Endothelial cell of umbilical vein (primary cell): ENCODE measurements at regions not wholly inside any gene's neighbourhood (a gene's known extent, or its start where the extent isn't known, plus 50 kb on each side); places are given as distances from the start of the nearest gene placed in this dataset.

ENCODE experiments used
- BruUV-seq: library from RNA; stranded (reverse); fragments of 400-500 nt; replicated peaks from 2 replicates; lab custom pipeline; 2021; lab: Mats Ljungman, UMichigan
- CTCF ChIA-PET: fragments of 300-600, 350-600 bp; sonication (Branson Sonifier 250); formaldehyde crosslinking; loops from one replicate; lab custom pipeline; 2021; ENCODE audit warnings: antibody characterized with exemption, inconsistent platforms; lab: Charles Lee
- POLR2A ChIA-PET: fragments of 300-600, 350-600 bp; sonication (Branson Sonifier 250); formaldehyde crosslinking; loops from one replicate; lab custom pipeline; 2021; ENCODE audit warnings: antibody characterized with exemption, inconsistent platforms; lab: Charles Lee
- DNase-seq: peaks from one replicate; pipeline ENCODE4 v3.0.0-alpha.2; 2011; ENCODE audit warnings: low read depth, low spot score
- FAIRE-seq: peaks from 2 replicates; lab custom pipeline; 2011; peaks lifted over from hg19 to GRCh38; lab: Jason Lieb, UNC
- H2AFZ ChIP-seq: 2 replicates; pipeline ENCODE4 v1.6.0; 2012; ENCODE audit warnings: low read depth, low read length, control low read depth, inconsistent platforms
- H3K27ac ChIP-seq: 2 replicates; pipeline ENCODE4 v1.5.1; 2011; ENCODE audit warnings: low read depth, mild to moderate bottlenecking, control low read depth, low read length, moderate library complexity; ENCODE audit not compliant: insufficient read depth
- H3K27me3 ChIP-seq, 2 experiments: 2 replicates each; pipeline versions ENCODE4 v1.6.0 to v1.6.1; 2011; ENCODE audit warnings: low read length in 2 of 2, mixed read lengths in 1 of 2; ENCODE audit not compliant: control insufficient read depth in 2 of 2, insufficient read depth in 2 of 2
- H3K36me3 ChIP-seq, 2 experiments: 2 replicates in 1 of 2; 3 replicates in 1 of 2; pipeline ENCODE4 v1.5.1; 2011; ENCODE audit warnings: low read length in 2 of 2, mild to moderate bottlenecking in 1 of 2, moderate library complexity in 1 of 2; ENCODE audit not compliant: control insufficient read depth in 2 of 2, insufficient read depth in 2 of 2; ENCODE audit errors: extremely low read depth in 1 of 2
- H3K4me1 ChIP-seq: 3 replicates; pipeline ENCODE4 v1.5.1; 2011; ENCODE audit warnings: mild to moderate bottlenecking, low read length; ENCODE audit not compliant: control insufficient read depth, insufficient read depth; ENCODE audit errors: extremely low read depth
- H3K4me2 ChIP-seq: 2 replicates; pipeline ENCODE4 v1.6.1; 2011; ENCODE audit warnings: low read length, control low read depth, mixed read lengths; ENCODE audit not compliant: insufficient read depth
- H3K4me3 ChIP-seq, 3 experiments: fragments of 200-600 bp in 1 of 3; sonication (generic), shearing (Covaris generic) in 1 of 3; replicated peaks in 1 of 3; 2 replicates each; pipeline ENCODE4 v1.5.1; 2011 to 2016; ENCODE audit warnings: control low read depth in 3 of 3, low read length in 3 of 3, mild to moderate bottlenecking in 2 of 3, inconsistent platforms in 1 of 3, low read depth in 1 of 3, moderate library complexity in 1 of 3; ENCODE audit not compliant: insufficient read depth in 1 of 3
- H3K79me2 ChIP-seq: 2 replicates; pipeline ENCODE4 v1.6.0; 2012; ENCODE audit warnings: low read length, inconsistent platforms; ENCODE audit not compliant: control insufficient read depth, insufficient read depth
- H3K9ac ChIP-seq: replicated peaks from 2 replicates; pipeline ENCODE3; 2011; ENCODE audit warnings: low read length, control low read depth; ENCODE audit not compliant: insufficient read depth; ENCODE audit errors: extremely low read depth
- H3K9me1 ChIP-seq: replicated peaks from 3 replicates; pipeline ENCODE4 v1.6.0; 2011; ENCODE audit warnings: mild to moderate bottlenecking, low read length; ENCODE audit not compliant: control insufficient read depth, insufficient read depth; ENCODE audit errors: extremely low read depth
- H3K9me3 ChIP-seq: replicated peaks from 2 replicates; pipeline ENCODE4 v1.5.1; 2012; ENCODE audit warnings: low read length, inconsistent platforms; ENCODE audit not compliant: control insufficient read depth, insufficient read depth
- H4K20me1 ChIP-seq: replicated peaks from 2 replicates; pipeline ENCODE3; 2011; ENCODE audit warnings: mild to moderate bottlenecking, low read length; ENCODE audit not compliant: control insufficient read depth, insufficient read depth; ENCODE audit errors: extremely low read depth
- EZH2 ChIP-seq: IDR thresholded peaks from 2 replicates; pipeline ENCODE4 v1.6.1; 2012; ENCODE audit warnings: borderline replicate concordance, low read depth, mild to moderate bottlenecking, moderate library complexity, low read length, inconsistent platforms; ENCODE audit not compliant: severe bottlenecking
- FOS ChIP-seq: IDR thresholded peaks from 2 replicates; pipeline ENCODE4 v1.6.1; 2011; ENCODE audit warnings: mild to moderate bottlenecking, low read length, moderate library complexity, borderline replicate concordance; ENCODE audit not compliant: insufficient read depth
- GATA2 ChIP-seq: IDR thresholded peaks from 2 replicates; pipeline ENCODE4 v1.7.0; 2011; ENCODE audit warnings: low read depth, mild to moderate bottlenecking, moderate library complexity, mixed read lengths, low read length; ENCODE audit not compliant: insufficient read length, insufficient read depth
- JUN ChIP-seq: IDR thresholded peaks from 2 replicates; pipeline ENCODE4 v1.6.1; 2011; ENCODE audit warnings: borderline replicate concordance, low read depth; ENCODE audit not compliant: insufficient read length, insufficient read depth
- MYC ChIP-seq: IDR thresholded peaks from one replicate; pipeline ENCODE4 v1.6.1; 2011; ENCODE audit warnings: mild to moderate bottlenecking, low read depth, low read length
- POLR2A ChIP-seq: IDR thresholded peaks from 2 replicates; pipeline ENCODE4 v1.6.1; 2012; ENCODE audit warnings: low read depth, mild to moderate bottlenecking, control low read depth, low read length
- POLR2AphosphoS5 ChIP-seq: IDR thresholded peaks from 2 replicates; pipeline ENCODE4 v1.6.1; 2012; ENCODE audit warnings: low read depth, mild to moderate bottlenecking, control low read depth, low read length, moderate library complexity; ENCODE audit not compliant: insufficient read depth
- dilution Hi-C: fragments of 300-500 bp; cut with MboI; formaldehyde crosslinking; loops from one replicate; pipeline ENCODE4 v1.15.0; 2019; ENCODE audit warnings: low sequenced_read_pairs; ENCODE audit not compliant: extremely low pct_ligation_motif_present
- intact Hi-C: fragments of 100-400 bp; cut with micrococcal nuclease; formaldehyde crosslinking; loops from one replicate; pipeline ENCODE4 v1.10.0; 2022
- TF ChIP-seq, protein P1 (sequence below): IDR thresholded peaks from 2 replicates; pipeline ENCODE4 v1.6.1; 2011; ENCODE audit not compliant: insufficient read depth, insufficient read length
- TF ChIP-seq, protein P2 (sequence below), 2 donors: IDR thresholded peaks; 1 replicate in 1 of 2; 2 replicates in 1 of 2; pipeline ENCODE4 v1.5.1; 2011; ENCODE audit warnings: low read length in 2 of 2, mild to moderate bottlenecking in 2 of 2, moderate library complexity in 2 of 2, control low read depth in 1 of 2, inconsistent platforms in 1 of 2, low read depth in 1 of 2; ENCODE audit not compliant: insufficient read depth in 1 of 2; ENCODE audit errors: extremely low read depth in 1 of 2

DNA sequence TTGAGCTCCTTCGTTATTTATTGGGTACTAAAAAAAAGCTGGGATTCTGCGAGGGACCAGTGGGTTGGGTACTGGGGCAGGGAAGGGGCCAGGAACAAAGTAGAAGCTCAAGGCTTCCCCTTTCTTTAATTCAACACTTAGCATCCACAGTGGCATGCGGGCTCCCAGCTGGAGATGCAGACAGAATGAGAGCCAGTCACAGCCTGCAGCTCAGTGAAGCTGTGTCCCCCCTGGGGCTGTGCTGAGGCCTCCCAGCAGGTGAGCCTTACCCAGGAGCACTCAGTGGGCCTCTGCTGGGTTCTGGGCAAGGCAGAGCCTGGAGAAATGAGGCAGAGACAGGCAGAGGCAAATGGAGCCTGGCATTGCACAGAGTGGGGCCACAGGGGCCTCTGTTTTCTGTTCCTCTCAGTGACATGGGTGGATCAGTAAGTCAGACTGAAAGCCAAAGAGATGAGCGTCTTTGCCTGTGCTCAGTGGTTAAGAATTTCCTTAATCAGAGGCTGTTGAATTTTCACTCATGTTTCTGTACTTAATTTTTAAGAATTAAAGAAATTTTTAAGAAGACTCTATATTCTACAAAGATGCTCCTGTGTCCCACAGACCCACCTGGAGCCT lies 181.4 kb upstream of the RBPJ start:
- H3K27ac ChIP-seq, result no peak overlapping the region
- H3K4me2 ChIP-seq, result no peak overlapping the region
- no peak overlapping the region for H2AFZ ChIP-seq
- H3K9me1 ChIP-seq, result no peaks in the 10 kb centered on the region
- no peaks in the 10 kb centered on the region for H3K79me2 ChIP-seq
- no peak for FAIRE-seq
- H3K36me3 ChIP-seq, result no peaks in the 10 kb centered on the region
- DNase-seq, result no peak
- CTCF ChIA-PET, result interaction anchor here (1.2 kb wide), 1 partner anchor 16 kb away, joined by 3 read pairs; no protein-coding TSS in a partner anchor
- no peaks in the 10 kb centered on the region for H3K4me1 ChIP-seq
- dilution Hi-C loops, result no loop called here
- no peak overlapping the region for H3K4me3 ChIP-seq
- TF ChIP-seq POLR2A (no peak), MYC (no peak), FOS (no peak), EZH2 (no peak), JUN (no peak), POLR2AphosphoS5 (no peak), GATA2 (no peak)
- TF ChIP-seq, protein P1, sequence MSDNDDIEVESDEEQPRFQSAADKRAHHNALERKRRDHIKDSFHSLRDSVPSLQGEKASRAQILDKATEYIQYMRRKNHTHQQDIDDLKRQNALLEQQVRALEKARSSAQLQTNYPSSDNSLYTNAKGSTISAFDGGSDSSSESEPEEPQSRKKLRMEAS, result no peak
- TF ChIP-seq, protein P2, sequence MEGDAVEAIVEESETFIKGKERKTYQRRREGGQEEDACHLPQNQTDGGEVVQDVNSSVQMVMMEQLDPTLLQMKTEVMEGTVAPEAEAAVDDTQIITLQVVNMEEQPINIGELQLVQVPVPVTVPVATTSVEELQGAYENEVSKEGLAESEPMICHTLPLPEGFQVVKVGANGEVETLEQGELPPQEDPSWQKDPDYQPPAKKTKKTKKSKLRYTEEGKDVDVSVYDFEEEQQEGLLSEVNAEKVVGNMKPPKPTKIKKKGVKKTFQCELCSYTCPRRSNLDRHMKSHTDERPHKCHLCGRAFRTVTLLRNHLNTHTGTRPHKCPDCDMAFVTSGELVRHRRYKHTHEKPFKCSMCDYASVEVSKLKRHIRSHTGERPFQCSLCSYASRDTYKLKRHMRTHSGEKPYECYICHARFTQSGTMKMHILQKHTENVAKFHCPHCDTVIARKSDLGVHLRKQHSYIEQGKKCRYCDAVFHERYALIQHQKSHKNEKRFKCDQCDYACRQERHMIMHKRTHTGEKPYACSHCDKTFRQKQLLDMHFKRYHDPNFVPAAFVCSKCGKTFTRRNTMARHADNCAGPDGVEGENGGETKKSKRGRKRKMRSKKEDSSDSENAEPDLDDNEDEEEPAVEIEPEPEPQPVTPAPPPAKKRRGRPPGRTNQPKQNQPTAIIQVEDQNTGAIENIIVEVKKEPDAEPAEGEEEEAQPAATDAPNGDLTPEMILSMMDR (IDR thresholded peaks at IDR 0.05; ENCODE audit: extremely low read depth in 1 of 2, insufficient read depth in 1 of 2, low read depth in 1 of 2, low read length in 2 of 2), result no peak
- no peak overlapping the region for H3K9ac ChIP-seq
- no peaks in the 10 kb centered on the region for H3K27me3 ChIP-seq
- H4K20me1 ChIP-seq, result no peaks in the 10 kb centered on the region
- no TSS peak for BruUV-seq
- POLR2A ChIA-PET, result no interaction called here
- H3K9me3 ChIP-seq, result no peaks in the 10 kb centered on the region
- intact Hi-C loops, result no loop called here
